DMS153 (cell line): ENCODE measurements at regions not wholly inside any gene's neighbourhood (a gene's known extent, or its start where the extent isn't known, plus 50 kb on each side); places are given as distances from the start of the nearest gene placed in this dataset.

ENCODE experiments used
- DNase-seq: peaks from one replicate; lab custom pipeline; 2025; lab: John Stamatoyannopoulos, UW

- no peak for DNase-seq
These were observed 205.6 kb downstream of the TMEM182 start for GRCh38 chr2:102967451-102967850.

GRCh38 chr2:102968375-102968774 is 206.5 kb downstream of the TMEM182 start:
- DNase-seq = no peak

GRCh38 chr2:102971701-102972100 is 209.9 kb downstream of the TMEM182 start:
- no peak for DNase-seq

- DNase-seq = peak; percentile 37
These were observed 214.5 kb downstream of the TMEM182 start for GRCh38 chr2:102975996-102976975.

- no peak for DNase-seq
These were observed 215.7 kb downstream of the TMEM182 start for GRCh38 chr2:102977426-102978090.

- no peak for DNase-seq
These were observed 216.3 kb downstream of the TMEM182 start for GRCh38 chr2:102978091-102978490.

- DNase-seq = peak; percentile 18
These were observed 217.6 kb downstream of the TMEM182 start for GRCh38 chr2:102979429-102979828.

- DNase-seq = no peak
These were observed 222.0 kb downstream of the TMEM182 start for GRCh38 chr2:102983786-102984185.

GRCh38 chr2:102986826-102987490 is 225.1 kb downstream of the TMEM182 start:
- DNase-seq = no peak

- no peak for DNase-seq
These were observed 230.8 kb downstream of the TMEM182 start for GRCh38 chr2:102992607-102993006.

- no peak for DNase-seq
These were observed 238.1 kb downstream of the TMEM182 start for GRCh38 chr2:102999958-103000357.

GRCh38 chr2:103002954-103003353 is 241.1 kb downstream of the TMEM182 start:
- peak; percentile 48 for DNase-seq

GRCh38 chr2:103003750-103004260 is 242.0 kb downstream of the TMEM182 start:
- DNase-seq = no peak

- DNase-seq = no peak
These were observed 242.7 kb downstream of the TMEM182 start for GRCh38 chr2:103004426-103004942.

GRCh38 chr2:103005393-103005792 is 243.6 kb downstream of the TMEM182 start:
- peak; percentile 11 for DNase-seq

- DNase-seq = no peak
These were observed 245.3 kb downstream of the TMEM182 start for GRCh38 chr2:103007086-103007485.

- DNase-seq = no peak
These were observed 246.8 kb downstream of the TMEM182 start for GRCh38 chr2:103008586-103008985.

- DNase-seq = no peak
These were observed 248.0 kb downstream of the TMEM182 start for GRCh38 chr2:103009871-103010270.

- DNase-seq = no peak
These were observed 248.5 kb downstream of the TMEM182 start for GRCh38 chr2:103010306-103010705.

- no peak for DNase-seq
These were observed 248.9 kb downstream of the TMEM182 start for GRCh38 chr2:103010751-103011150.

GRCh38 chr2:103012590-103012989 is 250.8 kb downstream of the TMEM182 start:
- DNase-seq = no peak

GRCh38 chr2:103025056-103025455 is 263.2 kb downstream of the TMEM182 start:
- no peak for DNase-seq
